HPDE6-E6E7 (cell line): ENCODE measurements at regions not wholly inside any gene's neighbourhood (a gene's known extent, or its start where the extent isn't known, plus 50 kb on each side); places are given as distances from the start of the nearest gene placed in this dataset.
"Not testable (repeated sequence)": the region's sequence is repeated elsewhere in the genome, so short reads cannot be mapped to it uniquely, and the experiment has no call there.

Experiments
- DNase-seq: peaks from one replicate; pipeline ENCODE4 v3.0.0; 2011; ENCODE audit warnings: missing footprints; ENCODE audit errors: extremely low spot score

- DNase-seq, result no peak
Measured at GRCh38 chr14:100419856-100420255, 96.7 kb downstream of the SLC25A47 start.

GRCh38 chr14:100421756-100422470, 98.8 kb downstream of the SLC25A47 start:
- no peak for DNase-seq

GRCh38 chr14:100422556-100423316, 99.6 kb downstream of the SLC25A47 start:
- DNase-seq, result no peak

- DNase-seq, result no peak
Measured at GRCh38 chr14:100423317-100424010, 100.3 kb downstream of the SLC25A47 start.

- no peak for DNase-seq
Measured at GRCh38 chr14:100424504-100425428, 101.6 kb downstream of the SLC25A47 start.

GRCh38 chr14:100425429-100425827, 102.3 kb downstream of the SLC25A47 start:
- no peak for DNase-seq

GRCh38 chr14:100426314-100426713, 103.2 kb downstream of the SLC25A47 start:
- no peak for DNase-seq

- no peak for DNase-seq
Measured at GRCh38 chr14:100427166-100427565, 104.0 kb downstream of the SLC25A47 start.

GRCh38 chr14:100428727-100429126, 105.6 kb downstream of the SLC25A47 start:
- DNase-seq, result no peak

- DNase-seq, result no peak
Measured at GRCh38 chr14:100429537-100429936, 106.4 kb downstream of the SLC25A47 start.

- no peak for DNase-seq
Measured at GRCh38 chr14:100430571-100430970, 107.4 kb downstream of the SLC25A47 start.

GRCh38 chr14:100431461-100431860, 108.3 kb downstream of the SLC25A47 start:
- not testable (repeated sequence) for DNase-seq

- no peak for DNase-seq
Measured at GRCh38 chr14:100432652-100433427, 109.7 kb downstream of the SLC25A47 start.

- no peak for DNase-seq
Measured at GRCh38 chr14:100433428-100433814, 110.3 kb downstream of the SLC25A47 start.

GRCh38 chr14:100434033-100434601, 111.0 kb downstream of the SLC25A47 start:
- DNase-seq, result no peak

- DNase-seq, result no peak
Measured at GRCh38 chr14:100434911-100435438, 111.8 kb downstream of the SLC25A47 start.

- DNase-seq, result no peak
Measured at GRCh38 chr14:100435459-100435858, 112.3 kb downstream of the SLC25A47 start.

GRCh38 chr14:100436745-100437406, 113.7 kb downstream of the SLC25A47 start:
- DNase-seq, result no peak

GRCh38 chr14:100438271-100438670, 115.1 kb downstream of the SLC25A47 start:
- no peak for DNase-seq
